ENCODE measurements at regions not wholly inside any gene's neighbourhood (a gene's known extent, or its start where the extent isn't known, plus 50 kb on each side); places are given as distances from the start of the nearest gene placed in this dataset.
"Not testable (repeated sequence)": the region's sequence is repeated elsewhere in the genome, so short reads cannot be mapped to it uniquely, and the experiment has no call there.

DNA sequence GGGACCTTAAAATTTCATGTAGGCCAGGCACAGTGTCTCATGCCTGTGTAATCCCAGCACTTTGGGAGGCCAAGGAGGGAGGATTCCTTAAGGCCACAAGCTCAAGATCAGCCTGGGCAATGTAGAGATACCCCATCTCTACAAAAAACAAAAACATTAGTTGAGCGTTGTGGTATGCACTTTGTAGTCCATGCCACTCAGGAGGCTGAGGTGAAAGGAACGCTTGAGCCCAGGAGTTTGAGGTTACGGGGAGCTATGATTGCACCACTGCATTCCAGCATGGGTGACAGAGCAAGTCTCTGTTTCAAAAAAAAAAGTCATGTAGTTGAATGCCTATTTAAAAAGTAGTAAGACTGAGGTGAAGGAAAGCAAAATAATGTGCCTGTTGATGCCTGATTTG is 83.5 kb downstream of the TTC6 start:
- FAIRE-seq, result no peak
- Histone ChIP-seq H3K27ac (no peak overlapping the region), H3K9me3 (no peaks in the 10 kb centered on the region), H3K4me3 (no peak overlapping the region), H3K27me3 (no peaks in the 10 kb centered on the region), H3K36me3 (no peaks in the 10 kb centered on the region), H3K4me1 (no peaks in the 10 kb centered on the region)
- intact Hi-C loops (cut with DNase I), result no loop called here
- TF ChIP-seq, protein P1, sequence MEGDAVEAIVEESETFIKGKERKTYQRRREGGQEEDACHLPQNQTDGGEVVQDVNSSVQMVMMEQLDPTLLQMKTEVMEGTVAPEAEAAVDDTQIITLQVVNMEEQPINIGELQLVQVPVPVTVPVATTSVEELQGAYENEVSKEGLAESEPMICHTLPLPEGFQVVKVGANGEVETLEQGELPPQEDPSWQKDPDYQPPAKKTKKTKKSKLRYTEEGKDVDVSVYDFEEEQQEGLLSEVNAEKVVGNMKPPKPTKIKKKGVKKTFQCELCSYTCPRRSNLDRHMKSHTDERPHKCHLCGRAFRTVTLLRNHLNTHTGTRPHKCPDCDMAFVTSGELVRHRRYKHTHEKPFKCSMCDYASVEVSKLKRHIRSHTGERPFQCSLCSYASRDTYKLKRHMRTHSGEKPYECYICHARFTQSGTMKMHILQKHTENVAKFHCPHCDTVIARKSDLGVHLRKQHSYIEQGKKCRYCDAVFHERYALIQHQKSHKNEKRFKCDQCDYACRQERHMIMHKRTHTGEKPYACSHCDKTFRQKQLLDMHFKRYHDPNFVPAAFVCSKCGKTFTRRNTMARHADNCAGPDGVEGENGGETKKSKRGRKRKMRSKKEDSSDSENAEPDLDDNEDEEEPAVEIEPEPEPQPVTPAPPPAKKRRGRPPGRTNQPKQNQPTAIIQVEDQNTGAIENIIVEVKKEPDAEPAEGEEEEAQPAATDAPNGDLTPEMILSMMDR (IDR thresholded peaks at IDR 0.05), result no peak
- no peak for ATAC-seq
- DNase-seq, result no peak
- 75 to 81% methylated on average over 3 of the region's 3 CpGs for WGBS, 2 donors

DNA sequence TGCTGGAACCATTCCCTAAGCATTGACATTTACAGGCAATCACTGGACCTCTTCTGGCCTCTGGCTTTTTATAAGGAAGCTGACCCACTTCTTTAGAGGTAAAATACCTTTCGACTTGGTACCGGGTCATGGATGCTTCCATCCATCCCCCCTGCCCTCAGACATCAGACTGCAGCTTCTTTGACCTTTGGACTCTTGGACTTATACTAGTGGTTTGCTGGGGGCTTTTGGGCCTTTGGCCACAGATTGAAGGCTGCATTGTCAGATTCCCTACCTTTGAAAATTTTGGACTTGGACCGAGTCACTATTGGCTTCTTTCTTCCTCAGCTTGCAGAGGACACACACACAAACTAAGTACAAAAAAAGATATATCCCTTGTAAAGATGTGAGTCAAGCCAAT is 86.1 kb downstream of the TTC6 start:
- FAIRE-seq (no peak), ATAC-seq (no peak), DNase-seq (no peak)
- 86 to 92% methylated on average over 3 of the region's 3 CpGs for WGBS, 2 donors
- TF ChIP-seq, protein P1 (IDR thresholded peaks at IDR 0.05), result no peak
- Histone ChIP-seq H3K36me3 (no peaks in the 10 kb centered on the region), H3K27me3 (no peaks in the 10 kb centered on the region), H3K4me1 (no peaks in the 10 kb centered on the region), H3K4me3 (no peak overlapping the region), H3K27ac (no peak overlapping the region), H3K9me3 (no peaks in the 10 kb centered on the region)
- intact Hi-C loops (cut with DNase I), result no loop called here

DNA sequence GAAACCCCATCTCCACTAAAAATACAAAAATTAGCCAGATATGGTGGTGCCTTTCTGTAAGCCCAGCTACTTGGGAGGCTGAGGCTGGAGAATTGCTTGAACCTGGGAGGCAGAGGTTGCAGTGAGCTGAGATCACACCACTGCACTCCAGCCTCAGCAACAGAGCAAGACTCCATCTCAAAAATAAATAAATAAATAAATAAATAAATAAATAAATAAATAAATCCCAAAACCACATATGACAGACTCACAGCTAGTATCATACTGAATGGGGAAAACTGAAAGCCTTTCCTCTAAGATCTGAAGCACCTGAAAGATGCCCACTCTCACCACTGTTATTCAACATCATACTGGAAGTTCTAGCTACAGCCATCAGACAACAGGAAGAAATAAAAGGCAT is 97.3 kb downstream of the TTC6 start:
- H3K27ac ChIP-seq; H3K27me3 ChIP-seq; intact Hi-C loops (cut with DNase I); H3K4me3 ChIP-seq; H3K9me3 ChIP-seq; ATAC-seq; DNase-seq; H3K4me1 ChIP-seq; FAIRE-seq; H3K36me3 ChIP-seq: not testable (repeated sequence)

DNA sequence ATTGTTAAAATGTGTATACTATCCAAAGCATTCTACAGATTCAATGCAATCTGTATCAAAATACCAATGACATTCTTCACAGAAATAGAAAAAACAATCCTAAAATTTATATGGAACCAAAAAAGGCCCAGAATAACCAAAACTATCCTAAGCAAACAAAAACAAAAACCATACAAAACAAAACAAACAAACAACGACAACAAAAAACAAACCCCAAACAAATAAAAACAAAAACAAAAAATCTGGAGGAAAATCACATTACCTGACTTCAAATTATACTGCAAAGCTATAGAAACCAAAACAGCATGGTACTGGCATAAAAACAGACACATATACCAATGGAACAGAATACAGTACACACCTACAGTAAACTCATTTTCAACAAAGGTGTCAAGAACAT is 98.0 kb downstream of the TTC6 start:
- H3K4me3 ChIP-seq; FAIRE-seq; H3K36me3 ChIP-seq; H3K27ac ChIP-seq; H3K9me3 ChIP-seq; DNase-seq; ATAC-seq; H3K4me1 ChIP-seq; H3K27me3 ChIP-seq; intact Hi-C loops (cut with DNase I): not testable (repeated sequence)
- WGBS, 2 donors, result 56 to 66% methylated on average over 1 of the region's 1 CpG

DNA sequence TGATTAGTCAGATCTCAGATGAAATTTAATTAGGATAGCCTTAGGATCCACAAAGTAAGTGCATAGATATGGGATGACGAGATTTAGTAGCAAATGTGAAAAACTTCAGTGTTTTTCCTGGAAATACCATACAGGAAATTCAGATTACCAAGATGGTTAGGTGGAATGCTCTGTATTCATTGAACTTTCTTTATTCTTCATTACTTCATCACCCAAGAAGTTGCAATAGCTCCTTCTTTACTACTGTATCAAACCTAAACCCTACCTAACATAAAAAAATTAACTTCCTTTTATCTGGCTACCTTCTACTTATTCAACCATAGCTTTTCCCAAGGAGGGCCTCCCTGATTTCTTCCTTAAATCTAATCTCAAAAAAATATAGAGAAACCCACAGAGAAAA is 100.4 kb downstream of the TTC6 start:
- Histone ChIP-seq H3K36me3 (no peaks in the 10 kb centered on the region), H3K27ac (no peak overlapping the region), H3K4me1 (peaks cover 0 to 7% (median 0%) of the 10 kb centered on the region in 3 donors), H3K4me3 (no peak overlapping the region), H3K27me3 (no peaks in the 10 kb centered on the region), H3K9me3 (no peaks in the 10 kb centered on the region)
- ATAC-seq, result no peak
- no peak for DNase-seq
- intact Hi-C loops (cut with DNase I), result no loop called here
- TF ChIP-seq, protein P1 (IDR thresholded peaks at IDR 0.05), result no peak
- no peak for FAIRE-seq
- 92 to 93% methylated on average over 1 of the region's 1 CpG for WGBS, 2 donors

DNA sequence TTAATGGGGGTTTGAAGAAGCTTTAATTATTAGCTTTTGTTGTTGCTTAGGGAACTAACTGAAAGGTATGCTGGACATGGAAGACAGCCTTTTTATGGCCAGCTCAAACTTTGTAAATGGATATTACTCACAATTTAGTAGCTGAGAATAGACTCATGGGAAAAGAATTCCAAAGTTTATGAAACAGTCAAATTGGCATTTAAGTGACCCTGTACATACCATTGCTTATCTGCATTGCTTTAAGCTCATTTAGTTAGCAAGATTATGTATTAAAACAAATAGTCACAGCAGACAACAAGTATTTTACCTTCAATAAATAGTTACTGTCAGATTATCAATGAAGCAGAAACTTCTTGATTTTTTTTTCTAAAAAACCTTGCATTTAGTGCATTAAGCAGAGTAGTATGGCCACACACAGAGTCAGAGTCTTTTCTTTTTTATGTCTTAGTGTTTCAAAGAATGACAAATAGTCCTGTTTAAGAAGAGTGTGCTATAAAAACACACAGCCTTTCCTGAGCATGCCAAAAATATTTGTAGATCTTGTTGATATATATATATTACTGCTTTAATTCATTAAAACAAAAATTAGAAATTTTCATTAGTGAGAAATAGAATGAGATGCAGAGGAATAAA is 102.2 kb downstream of the TTC6 start:
- DNase-seq, result no peak
- intact Hi-C loops (cut with DNase I), result no loop called here
- no peak overlapping the region for H3K27ac ChIP-seq
- H3K4me3 ChIP-seq, result no peak overlapping the region
- no peaks in the 10 kb centered on the region for H3K27me3 ChIP-seq
- ATAC-seq, result no peak
- FAIRE-seq, result no peak
- no peaks in the 10 kb centered on the region for H3K9me3 ChIP-seq
- TF ChIP-seq, protein P1 (IDR thresholded peaks at IDR 0.05), result no peak
- no peaks in the 10 kb centered on the region for H3K36me3 ChIP-seq
- peaks cover 0 to 7% (median 0%) of the 10 kb centered on the region in 3 donors for H3K4me1 ChIP-seq
